ENCODE measurements at regions not wholly inside any gene's neighbourhood (a gene's known extent, or its start where the extent isn't known, plus 50 kb on each side); places are given as distances from the start of the nearest gene placed in this dataset.

DNA sequence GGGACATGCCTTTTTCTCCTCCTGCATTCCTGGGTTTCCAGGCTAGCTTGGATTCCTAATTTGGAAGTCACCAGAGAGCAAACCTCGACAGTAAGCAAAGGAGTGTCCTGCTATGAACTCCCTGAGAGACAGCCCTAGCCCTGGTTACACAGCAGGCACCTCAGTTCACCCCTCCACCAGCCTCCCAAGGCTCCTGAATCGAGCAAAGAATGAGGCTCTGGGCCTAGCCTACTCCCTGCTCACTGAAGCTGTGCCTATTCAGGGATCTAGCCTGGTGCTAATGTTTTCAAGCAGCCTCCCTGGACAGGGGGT is 66.7 kb upstream of the RMDN2 start:
- TF ChIP-seq SIN3A (IDR thresholded peaks at IDR 0.05; ENCODE audit: borderline replicate concordance, insufficient read depth, low read length), result no peak
- TF ChIP-seq, protein P1, sequence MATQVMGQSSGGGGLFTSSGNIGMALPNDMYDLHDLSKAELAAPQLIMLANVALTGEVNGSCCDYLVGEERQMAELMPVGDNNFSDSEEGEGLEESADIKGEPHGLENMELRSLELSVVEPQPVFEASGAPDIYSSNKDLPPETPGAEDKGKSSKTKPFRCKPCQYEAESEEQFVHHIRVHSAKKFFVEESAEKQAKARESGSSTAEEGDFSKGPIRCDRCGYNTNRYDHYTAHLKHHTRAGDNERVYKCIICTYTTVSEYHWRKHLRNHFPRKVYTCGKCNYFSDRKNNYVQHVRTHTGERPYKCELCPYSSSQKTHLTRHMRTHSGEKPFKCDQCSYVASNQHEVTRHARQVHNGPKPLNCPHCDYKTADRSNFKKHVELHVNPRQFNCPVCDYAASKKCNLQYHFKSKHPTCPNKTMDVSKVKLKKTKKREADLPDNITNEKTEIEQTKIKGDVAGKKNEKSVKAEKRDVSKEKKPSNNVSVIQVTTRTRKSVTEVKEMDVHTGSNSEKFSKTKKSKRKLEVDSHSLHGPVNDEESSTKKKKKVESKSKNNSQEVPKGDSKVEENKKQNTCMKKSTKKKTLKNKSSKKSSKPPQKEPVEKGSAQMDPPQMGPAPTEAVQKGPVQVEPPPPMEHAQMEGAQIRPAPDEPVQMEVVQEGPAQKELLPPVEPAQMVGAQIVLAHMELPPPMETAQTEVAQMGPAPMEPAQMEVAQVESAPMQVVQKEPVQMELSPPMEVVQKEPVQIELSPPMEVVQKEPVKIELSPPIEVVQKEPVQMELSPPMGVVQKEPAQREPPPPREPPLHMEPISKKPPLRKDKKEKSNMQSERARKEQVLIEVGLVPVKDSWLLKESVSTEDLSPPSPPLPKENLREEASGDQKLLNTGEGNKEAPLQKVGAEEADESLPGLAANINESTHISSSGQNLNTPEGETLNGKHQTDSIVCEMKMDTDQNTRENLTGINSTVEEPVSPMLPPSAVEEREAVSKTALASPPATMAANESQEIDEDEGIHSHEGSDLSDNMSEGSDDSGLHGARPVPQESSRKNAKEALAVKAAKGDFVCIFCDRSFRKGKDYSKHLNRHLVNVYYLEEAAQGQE (IDR thresholded peaks at IDR 0.05; ENCODE audit: insufficient read depth in 1 of 2, low read depth in 2 of 2, low read length in 2 of 2), result no peak
